HEK293T (cell line): ENCODE measurements at regions not wholly inside any gene's neighbourhood (a gene's known extent, or its start where the extent isn't known, plus 50 kb on each side); places are given as distances from the start of the nearest gene placed in this dataset.

ENCODE experiments used
- CTCF ChIA-PET: fragments of 350-600 bp; formaldehyde crosslinking; extraction: SDS; loops from one replicate; lab custom pipeline; 2021; ENCODE audit warnings: antibody characterized with exemption, inconsistent platforms; lab: Yijun Ruan, JAX
- POLR2A ChIA-PET: fragments of 350-600 bp; formaldehyde crosslinking; extraction: SDS; loops from one replicate; lab custom pipeline; 2020; ENCODE audit warnings: antibody characterized with exemption, inconsistent platforms; lab: Yijun Ruan, JAX
- DNase-seq: peaks from one replicate; pipeline ENCODE4 v3.0.0; 2012; ENCODE audit warnings: mixed read lengths; ENCODE audit errors: extremely low spot score
- ARNT ChIP-seq: fragments of 450-650 bp; IDR thresholded peaks from 2 replicates; pipeline ENCODE4 v1.6.1; 2017; ENCODE audit warnings: mild to moderate bottlenecking
- BHLHE40 ChIP-seq: fragments of 450-650 bp; IDR thresholded peaks from 2 replicates; pipeline ENCODE4 v1.6.1; 2016; ENCODE audit warnings: mild to moderate bottlenecking, moderate library complexity, borderline replicate concordance
- CTBP1 ChIP-seq: fragments of 450-650 bp; IDR thresholded peaks from 2 replicates; pipeline ENCODE4 v1.6.1; 2016; ENCODE audit warnings: borderline replicate concordance
- ELF4 ChIP-seq: fragments of 450-650 bp; IDR thresholded peaks from 2 replicates; pipeline ENCODE4 v1.6.1; 2017; ENCODE audit warnings: antibody characterized with exemption
- FOXA1 ChIP-seq: fragments of 450-650 bp; IDR thresholded peaks from 2 replicates; pipeline ENCODE4 v1.6.1; 2016; ENCODE audit warnings: mild to moderate bottlenecking
- FOXK2 ChIP-seq: fragments of 450-650 bp; IDR thresholded peaks from 2 replicates; pipeline ENCODE4 v1.6.1; 2016; ENCODE audit warnings: mild to moderate bottlenecking
- FOXM1 ChIP-seq: fragments of 450-650 bp; IDR thresholded peaks from 2 replicates; pipeline ENCODE4 v1.6.1; 2017; ENCODE audit warnings: mild to moderate bottlenecking, borderline replicate concordance
- HDGF ChIP-seq: fragments of 450-650 bp; IDR thresholded peaks from 2 replicates; pipeline ENCODE4 v1.6.1; 2017; ENCODE audit warnings: antibody characterized with exemption, borderline replicate concordance
- L3MBTL2 ChIP-seq: fragments of 450-650 bp; conservative IDR thresholded peaks from 2 replicates; pipeline ENCODE4 v1.6.1; 2016; ENCODE audit warnings: mild to moderate bottlenecking
- LEF1 ChIP-seq: fragments of 450-650 bp; IDR thresholded peaks from 2 replicates; pipeline ENCODE4 v1.6.1; 2017; ENCODE audit warnings: mild to moderate bottlenecking, borderline replicate concordance
- NFRKB ChIP-seq: fragments of 450-650 bp; IDR thresholded peaks from 2 replicates; pipeline ENCODE4 v1.6.1; 2016; ENCODE audit warnings: mild to moderate bottlenecking, moderate library complexity
- PKNOX1 ChIP-seq: fragments of 450-650 bp; IDR thresholded peaks from 2 replicates; pipeline ENCODE4 v1.6.1; 2016
- SP1 ChIP-seq: fragments of 450-650 bp; IDR thresholded peaks from 2 replicates; pipeline ENCODE4 v1.6.1; 2017
- SUZ12 ChIP-seq: fragments of 450-650 bp; IDR thresholded peaks from 2 replicates; pipeline ENCODE4 v1.6.1; 2016; ENCODE audit warnings: mild to moderate bottlenecking
- TARDBP ChIP-seq: fragments of 450-650 bp; IDR thresholded peaks from 2 replicates; pipeline ENCODE4 v1.6.1; 2016
- ZNF384 ChIP-seq: fragments of 450-650 bp; IDR thresholded peaks from 2 replicates; pipeline ENCODE4 v1.6.1; 2016

- no peak for DNase-seq
- no peak for TF ChIP-seq ARNT
- no peak for TF ChIP-seq LEF1
- no peak for TF ChIP-seq FOXK2
- TF ChIP-seq PKNOX1: no peak
- TF ChIP-seq ZNF384: no peak
- TF ChIP-seq FOXA1: no peak
- TF ChIP-seq CTBP1: no peak
- TF ChIP-seq SUZ12: no peak
- TF ChIP-seq TARDBP: no peak
- TF ChIP-seq ELF4: no peak
- no peak for TF ChIP-seq HDGF
- TF ChIP-seq SP1: no peak
- TF ChIP-seq L3MBTL2: no peak
- CTCF ChIA-PET: no interaction called here
- POLR2A ChIA-PET: no interaction called here
These were observed 620.7 kb downstream of the AACS start for GRCh38 chr12:125685915-125686314.

- TF ChIP-seq ARNT (no peak), LEF1 (no peak), SUZ12 (no peak), FOXA1 (no peak), L3MBTL2 (no peak), ELF4 (no peak), NFRKB (no peak), HDGF (no peak), TARDBP (no peak)
- no peak for DNase-seq
- ChIA-PET CTCF (no interaction called here), POLR2A (no interaction called here)
These were observed 622.2 kb downstream of the AACS start for GRCh38 chr12:125687403-125687802.

- DNase-seq: no peak
- POLR2A ChIA-PET: no interaction called here
- CTCF ChIA-PET: no interaction called here
- no peak for TF ChIP-seq NFRKB
- no peak for TF ChIP-seq TARDBP
These were observed 622.6 kb downstream of the AACS start for GRCh38 chr12:125687820-125688219.

GRCh38 chr12:125688223-125688622 is 623.0 kb downstream of the AACS start:
- no peak for TF ChIP-seq LEF1
- TF ChIP-seq FOXA1: no peak
- no peak for TF ChIP-seq TARDBP
- TF ChIP-seq PKNOX1: no peak
- TF ChIP-seq ZNF384: no peak
- no peak for TF ChIP-seq NFRKB
- TF ChIP-seq ELF4: no peak
- TF ChIP-seq FOXM1: no peak
- no peak for TF ChIP-seq SP1
- TF ChIP-seq HDGF: no peak
- no peak for TF ChIP-seq BHLHE40
- TF ChIP-seq L3MBTL2: no peak
- no peak for TF ChIP-seq SUZ12
- CTCF ChIA-PET: no interaction called here
- POLR2A ChIA-PET: no interaction called here
- no peak for DNase-seq

- POLR2A ChIA-PET: no interaction called here
- DNase-seq: no peak
- TF ChIP-seq NFRKB: no peak
- no peak for TF ChIP-seq L3MBTL2
- TF ChIP-seq ARNT: no peak
- no peak for TF ChIP-seq BHLHE40
- no peak for TF ChIP-seq CTBP1
- TF ChIP-seq FOXM1: no peak
- no peak for TF ChIP-seq ZNF384
- TF ChIP-seq HDGF: no peak
- CTCF ChIA-PET: no interaction called here
These were observed 623.6 kb downstream of the AACS start for GRCh38 chr12:125688881-125689280.

GRCh38 chr12:125689576-125690410 is 624.6 kb downstream of the AACS start:
- POLR2A ChIA-PET: no interaction called here
- CTCF ChIA-PET: interaction anchor here (0.6 kb wide), 1 partner anchor 51 kb away, joined by 3 read pairs; no protein-coding TSS in a partner anchor
- DNase-seq: no peak
- TF ChIP-seq TARDBP (no peak), LEF1 (no peak), PKNOX1 (no peak), CTBP1 (no peak), NFRKB (no peak), ARNT (no peak), FOXK2 (no peak), FOXA1 (no peak), ZNF384 (no peak), L3MBTL2 (no peak), ELF4 (no peak), SUZ12 (no peak), BHLHE40 (no peak), FOXM1 (no peak), HDGF (no peak), SP1 (no peak)
